ENCODE measurements at regions not wholly inside any gene's neighbourhood (a gene's known extent, or its start where the extent isn't known, plus 50 kb on each side); places are given as distances from the start of the nearest gene placed in this dataset.

DNA sequence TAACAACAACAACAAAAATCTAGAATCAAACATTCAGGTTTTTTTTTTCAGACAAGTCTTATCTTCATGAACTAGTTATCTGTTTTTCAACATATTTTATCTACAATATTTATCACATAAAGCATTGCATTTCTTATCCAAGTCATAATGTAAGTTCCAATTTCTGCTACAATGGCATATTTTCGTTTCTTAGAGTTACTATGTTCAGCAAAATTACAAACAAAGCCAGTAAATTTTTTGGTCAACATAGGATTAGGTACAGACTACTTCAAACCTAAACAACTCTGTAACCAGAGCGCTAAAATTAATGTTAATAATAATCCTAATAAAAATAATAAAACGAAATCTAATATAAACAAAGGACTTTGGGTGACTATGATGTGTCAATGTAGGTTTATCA lies 165.4 kb upstream of the TACR3 start:
- H3K27me3 ChIP-seq, result no peaks in the 10 kb centered on the region
- no peak overlapping the region for H3K4me3 ChIP-seq
- intact Hi-C loops (cut with DNase I), result no loop called here
- no peaks in the 10 kb centered on the region for H3K36me3 ChIP-seq
- no peaks in the 10 kb centered on the region for H3K4me1 ChIP-seq
- ATAC-seq (no peak), DNase-seq (no peak)
- TF ChIP-seq, protein P1, sequence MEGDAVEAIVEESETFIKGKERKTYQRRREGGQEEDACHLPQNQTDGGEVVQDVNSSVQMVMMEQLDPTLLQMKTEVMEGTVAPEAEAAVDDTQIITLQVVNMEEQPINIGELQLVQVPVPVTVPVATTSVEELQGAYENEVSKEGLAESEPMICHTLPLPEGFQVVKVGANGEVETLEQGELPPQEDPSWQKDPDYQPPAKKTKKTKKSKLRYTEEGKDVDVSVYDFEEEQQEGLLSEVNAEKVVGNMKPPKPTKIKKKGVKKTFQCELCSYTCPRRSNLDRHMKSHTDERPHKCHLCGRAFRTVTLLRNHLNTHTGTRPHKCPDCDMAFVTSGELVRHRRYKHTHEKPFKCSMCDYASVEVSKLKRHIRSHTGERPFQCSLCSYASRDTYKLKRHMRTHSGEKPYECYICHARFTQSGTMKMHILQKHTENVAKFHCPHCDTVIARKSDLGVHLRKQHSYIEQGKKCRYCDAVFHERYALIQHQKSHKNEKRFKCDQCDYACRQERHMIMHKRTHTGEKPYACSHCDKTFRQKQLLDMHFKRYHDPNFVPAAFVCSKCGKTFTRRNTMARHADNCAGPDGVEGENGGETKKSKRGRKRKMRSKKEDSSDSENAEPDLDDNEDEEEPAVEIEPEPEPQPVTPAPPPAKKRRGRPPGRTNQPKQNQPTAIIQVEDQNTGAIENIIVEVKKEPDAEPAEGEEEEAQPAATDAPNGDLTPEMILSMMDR (IDR thresholded peaks at IDR 0.05), result no peak
- no peak for TF ChIP-seq POLR2A (IDR thresholded peaks at IDR 0.05)
- H3K27ac ChIP-seq, result no peak overlapping the region
- WGBS, 4 donors, result 21 to 63% (median 35%) methylated on average over 3 of the region's 3 CpGs
- peaks cover 0 to 3% (median 0%) of the 10 kb centered on the region in 12 donors for H3K9me3 ChIP-seq

GRCh38 chr4:103867311-103867710 lies 147.5 kb upstream of the TACR3 start:
- TF ChIP-seq, protein P1 (IDR thresholded peaks at IDR 0.05), result no peak
- TF ChIP-seq POLR2A (IDR thresholded peaks at IDR 0.05), result no peak
- Histone ChIP-seq H3K27me3 (no peaks in the 10 kb centered on the region), H3K4me3 (no peak overlapping the region), H3K4me1 (no peaks in the 10 kb centered on the region), H3K9me3 (peaks cover 0 to 6% (median 0%) of the 10 kb centered on the region in 12 donors), H3K36me3 (no peaks in the 10 kb centered on the region), H3K27ac (no peak overlapping the region)
- 77 to 82% (median 81%) methylated on average over 2 of the region's 2 CpGs for WGBS, 4 donors
- ATAC-seq, result no peak
- DNase-seq, result no peak
- intact Hi-C loops (cut with DNase I), result no loop called here

DNA sequence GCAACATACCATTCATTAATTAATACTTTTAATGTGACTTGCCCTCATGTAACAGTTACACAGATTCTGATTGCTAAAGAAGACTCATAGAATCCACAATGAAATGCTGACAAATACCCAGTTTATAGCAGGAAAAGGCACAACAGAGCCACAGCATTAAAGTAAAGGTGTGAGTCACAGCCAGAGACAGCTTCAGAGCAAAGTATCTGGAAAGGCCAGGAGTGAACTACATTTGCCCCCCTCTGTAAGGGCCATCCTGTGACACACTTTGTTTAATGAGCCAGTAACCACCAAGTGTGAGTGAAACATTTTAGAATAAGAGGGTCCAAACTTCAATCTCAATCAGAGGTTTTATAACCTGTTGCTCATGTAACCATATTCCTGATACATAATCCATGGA lies 133.8 kb upstream of the TACR3 start:
- Histone ChIP-seq H3K9me3 (peaks cover 0 to 21% (median 0%) of the 10 kb centered on the region in 12 donors), H3K4me1 (no peaks in the 10 kb centered on the region), H3K36me3 (no peaks in the 10 kb centered on the region), H3K27ac (no peak overlapping the region), H3K4me3 (no peak overlapping the region), H3K27me3 (no peaks in the 10 kb centered on the region)
- TF ChIP-seq POLR2A (IDR thresholded peaks at IDR 0.05), result no peak
- TF ChIP-seq, protein P1 (IDR thresholded peaks at IDR 0.05), result no peak
- ATAC-seq (no peak), DNase-seq (no peak)
- intact Hi-C loops (cut with DNase I), result no loop called here

DNA sequence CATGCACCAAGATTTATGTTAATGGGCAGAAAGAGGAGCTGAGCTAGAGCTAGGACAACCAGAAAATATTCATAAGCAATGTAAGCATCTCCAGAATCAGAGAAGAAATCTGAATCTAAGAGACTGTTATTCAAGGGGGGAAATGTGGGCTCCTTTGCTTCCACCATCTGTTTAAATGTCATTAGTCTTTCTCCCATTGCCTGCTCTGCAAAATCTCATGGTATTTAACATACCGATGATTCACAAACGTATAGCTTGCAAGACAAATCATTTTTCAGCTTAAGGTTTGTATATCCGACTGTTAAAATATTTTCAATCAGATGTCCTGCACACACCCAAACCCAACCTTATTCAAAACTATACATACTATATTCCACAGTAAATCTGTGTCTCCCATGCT lies 133.4 kb upstream of the TACR3 start:
- Histone ChIP-seq H3K36me3 (no peaks in the 10 kb centered on the region), H3K4me3 (no peak overlapping the region), H3K4me1 (no peaks in the 10 kb centered on the region), H3K9me3 (peaks cover 0 to 26% (median 0%) of the 10 kb centered on the region in 12 donors), H3K27me3 (no peaks in the 10 kb centered on the region), H3K27ac (no peak overlapping the region)
- no peak for ATAC-seq
- intact Hi-C loops (cut with DNase I), result no loop called here
- no peak for TF ChIP-seq POLR2A (IDR thresholded peaks at IDR 0.05)
- TF ChIP-seq, protein P1 (IDR thresholded peaks at IDR 0.05), result no peak
- no peak for DNase-seq
- 85 to 93% (median 89%) methylated on average over 3 of the region's 3 CpGs for WGBS, 4 donors
